Breast epithelium (tissue), 4 donors: ENCODE measurements at regions not wholly inside any gene's neighbourhood (a gene's known extent, or its start where the extent isn't known, plus 50 kb on each side); places are given as distances from the start of the nearest gene placed in this dataset.

Experiments used
- DNase-seq, 2 donors: peaks; one replicate each; pipeline ENCODE4 v3.0.0-alpha.2; 2019; ENCODE audit warnings: low spot score in 2 of 2
- H3K27ac ChIP-seq, 2 donors: fragments of 200-600 bp; sonication (generic) in 1 of 2; one replicate each; pipeline ENCODE4 v1.5.1; 2016 to 2019; ENCODE audit warnings: mild to moderate bottlenecking in 1 of 2
- H3K27me3 ChIP-seq, 2 donors: fragments of 200-600 bp; sonication (generic) in 1 of 2; one replicate each; pipeline versions ENCODE4 v1.5.1 to v1.6.0; 2017 to 2019; ENCODE audit warnings: control low read depth in 1 of 2, mild to moderate bottlenecking in 1 of 2
- H3K36me3 ChIP-seq: fragments of 200-600 bp; one replicate; pipeline ENCODE4 v1.5.1; 2019
- H3K4me1 ChIP-seq, 2 donors: fragments of 200-600 bp; sonication (generic); one replicate each; pipeline ENCODE4 v1.5.1; 2016 to 2019; ENCODE audit warnings: control low read depth in 1 of 2
- H3K4me3 ChIP-seq, 3 donors: fragments of 200-600 bp; sonication (generic); 1 replicate in 2 of 3; 2 replicates in 1 of 3; pipeline ENCODE4 v1.5.1; 2016 to 2019; ENCODE audit warnings: mild to moderate bottlenecking in 3 of 3, moderate library complexity in 2 of 3
- H3K9me3 ChIP-seq, 2 donors: fragments of 200-600 bp; sonication (generic) in 1 of 2; one replicate each; pipeline ENCODE4 v1.5.1; 2016 to 2019; ENCODE audit warnings: control low read depth in 1 of 2
- CTCF ChIP-seq, 3 donors: fragments of 450-650 bp; IDR thresholded peaks; one replicate each; pipeline ENCODE4 v1.5.1; 2016 to 2017; ENCODE audit warnings: antibody characterized with exemption in 3 of 3, mild to moderate bottlenecking in 3 of 3, moderate library complexity in 3 of 3
- POLR2A ChIP-seq: fragments of 450-650 bp; IDR thresholded peaks from one replicate; pipeline ENCODE4 v1.6.1; 2016; ENCODE audit warnings: antibody characterized with exemption, mild to moderate bottlenecking, moderate library complexity
- POLR2AphosphoS5 ChIP-seq, 3 donors: sonication (generic); formaldehyde crosslinking; IDR thresholded peaks; one replicate each; pipeline ENCODE4 v1.6.1; 2017; ENCODE audit warnings: antibody characterized with exemption in 3 of 3
- intact Hi-C: fragments of 100-400 bp; cut with DNase I; formaldehyde crosslinking; loops from one replicate; pipeline ENCODE4 v1.15.1; 2023; ENCODE audit warnings: low total_unique reads

- H3K4me1 ChIP-seq, result no peaks in the 10 kb centered on the region
- H3K4me3 ChIP-seq, result no peak overlapping the region
- DNase-seq, result no peak
- TF ChIP-seq CTCF (IDR thresholded peaks at IDR 0.05), result no peak
- no peak for TF ChIP-seq POLR2AphosphoS5 (IDR thresholded peaks at IDR 0.05)
- no peak for TF ChIP-seq POLR2A
- intact Hi-C loops, result no loop called here
- no peaks in the 10 kb centered on the region for H3K36me3 ChIP-seq
- H3K9me3 ChIP-seq, result no peaks in the 10 kb centered on the region
- H3K27ac ChIP-seq, result no peak overlapping the region
- H3K27me3 ChIP-seq, result no peaks in the 10 kb centered on the region
Measured at GRCh38 chr4:112888622-112889021, 160.8 kb upstream of the ANK2 start.

GRCh38 chr4:112889199-112889598, 160.3 kb upstream of the ANK2 start:
- no peak for DNase-seq
- H3K4me1 ChIP-seq, result no peaks in the 10 kb centered on the region
- H3K4me3 ChIP-seq, result no peak overlapping the region
- no peaks in the 10 kb centered on the region for H3K9me3 ChIP-seq
- H3K27me3 ChIP-seq, result no peaks in the 10 kb centered on the region
- no peak for TF ChIP-seq POLR2A
- no peak for TF ChIP-seq CTCF (IDR thresholded peaks at IDR 0.05)
- no peak for TF ChIP-seq POLR2AphosphoS5 (IDR thresholded peaks at IDR 0.05)
- no peak overlapping the region for H3K27ac ChIP-seq
- intact Hi-C loops, result no loop called here
- no peaks in the 10 kb centered on the region for H3K36me3 ChIP-seq

- H3K36me3 ChIP-seq, result no peaks in the 10 kb centered on the region
- H3K27ac ChIP-seq, result peak overlapping the region; percentile 19 to 41
- no peaks in the 10 kb centered on the region for H3K9me3 ChIP-seq
- H3K27me3 ChIP-seq, result no peaks in the 10 kb centered on the region
- intact Hi-C loops, result no loop called here
- no peak for DNase-seq
- peak overlapping the region; percentile 22 to 47 (median 29) for H3K4me3 ChIP-seq
- H3K4me1 ChIP-seq, result no peaks in the 10 kb centered on the region
- TF ChIP-seq POLR2AphosphoS5 (IDR thresholded peaks at IDR 0.05) (no peak), CTCF (IDR thresholded peaks at IDR 0.05) (no peak), POLR2A (no peak)
Measured at GRCh38 chr4:112889619-112890527, 159.6 kb upstream of the ANK2 start.

GRCh38 chr4:112894480-112894879, 155.0 kb upstream of the ANK2 start:
- no peak for DNase-seq
- Histone ChIP-seq H3K27me3 (no peaks in the 10 kb centered on the region), H3K36me3 (no peaks in the 10 kb centered on the region), H3K4me3 (no peak overlapping the region), H3K9me3 (no peaks in the 10 kb centered on the region), H3K4me1 (no peaks in the 10 kb centered on the region), H3K27ac (no peak overlapping the region)
- intact Hi-C loops, result no loop called here
- TF ChIP-seq CTCF (IDR thresholded peaks at IDR 0.05) (no peak), POLR2AphosphoS5 (IDR thresholded peaks at IDR 0.05) (no peak), POLR2A (no peak)

GRCh38 chr4:112894951-112895350, 154.5 kb upstream of the ANK2 start:
- H3K36me3 ChIP-seq, result no peaks in the 10 kb centered on the region
- H3K4me1 ChIP-seq, result no peaks in the 10 kb centered on the region
- no peak for TF ChIP-seq POLR2AphosphoS5 (IDR thresholded peaks at IDR 0.05)
- TF ChIP-seq POLR2A, result no peak
- no peak for TF ChIP-seq CTCF (IDR thresholded peaks at IDR 0.05)
- H3K9me3 ChIP-seq, result no peaks in the 10 kb centered on the region
- no peak for DNase-seq
- H3K27me3 ChIP-seq, result no peaks in the 10 kb centered on the region
- intact Hi-C loops, result no loop called here
- no peak overlapping the region for H3K4me3 ChIP-seq
- H3K27ac ChIP-seq, result no peak overlapping the region
